ENCODE measurements at regions not wholly inside any gene's neighbourhood (a gene's known extent, or its start where the extent isn't known, plus 50 kb on each side); places are given as distances from the start of the nearest gene placed in this dataset.

DNA sequence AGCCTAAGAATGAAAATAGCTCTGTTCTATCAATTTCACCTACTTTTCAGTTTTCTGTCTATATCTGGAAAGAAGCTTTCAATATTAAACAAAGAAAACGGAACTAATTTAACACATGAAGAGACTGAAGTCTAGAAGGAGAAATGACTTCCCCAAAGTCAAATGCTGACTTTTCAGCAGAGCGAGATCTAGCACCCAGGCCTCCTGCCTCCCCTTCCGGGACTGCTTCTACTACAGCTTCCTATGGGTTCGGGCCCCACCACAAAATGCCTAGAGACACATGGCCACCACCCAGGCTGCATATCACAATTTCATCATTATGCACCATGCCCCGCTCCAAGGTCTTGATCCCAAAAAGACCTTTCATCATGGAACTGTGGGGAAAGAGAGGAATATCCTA, 104.5 kb downstream of the SST start:
- TF ChIP-seq, protein P1, sequence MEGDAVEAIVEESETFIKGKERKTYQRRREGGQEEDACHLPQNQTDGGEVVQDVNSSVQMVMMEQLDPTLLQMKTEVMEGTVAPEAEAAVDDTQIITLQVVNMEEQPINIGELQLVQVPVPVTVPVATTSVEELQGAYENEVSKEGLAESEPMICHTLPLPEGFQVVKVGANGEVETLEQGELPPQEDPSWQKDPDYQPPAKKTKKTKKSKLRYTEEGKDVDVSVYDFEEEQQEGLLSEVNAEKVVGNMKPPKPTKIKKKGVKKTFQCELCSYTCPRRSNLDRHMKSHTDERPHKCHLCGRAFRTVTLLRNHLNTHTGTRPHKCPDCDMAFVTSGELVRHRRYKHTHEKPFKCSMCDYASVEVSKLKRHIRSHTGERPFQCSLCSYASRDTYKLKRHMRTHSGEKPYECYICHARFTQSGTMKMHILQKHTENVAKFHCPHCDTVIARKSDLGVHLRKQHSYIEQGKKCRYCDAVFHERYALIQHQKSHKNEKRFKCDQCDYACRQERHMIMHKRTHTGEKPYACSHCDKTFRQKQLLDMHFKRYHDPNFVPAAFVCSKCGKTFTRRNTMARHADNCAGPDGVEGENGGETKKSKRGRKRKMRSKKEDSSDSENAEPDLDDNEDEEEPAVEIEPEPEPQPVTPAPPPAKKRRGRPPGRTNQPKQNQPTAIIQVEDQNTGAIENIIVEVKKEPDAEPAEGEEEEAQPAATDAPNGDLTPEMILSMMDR (IDR thresholded peaks at IDR 0.05; ENCODE audit: low read depth, low read length, poor library complexity, severe bottlenecking), result no peak
- TF ChIP-seq EZH2phosphoT487 (IDR thresholded peaks at IDR 0.05; ENCODE audit: borderline replicate concordance, low read length), result no peak
- H3K79me2 ChIP-seq (ENCODE audit: control insufficient read depth, low read length), result no peaks in the 10 kb centered on the region
- H3K27ac ChIP-seq (ENCODE audit: low read depth, low read length), result no peak overlapping the region
- H3K27me3 ChIP-seq (ENCODE audit: control insufficient read depth, low read length), result peaks cover 37% of the 10 kb centered on the region
- no peaks in the 10 kb centered on the region for H3K4me1 ChIP-seq (ENCODE audit: control insufficient read depth, low read length)
- H3K36me3 ChIP-seq (ENCODE audit: control insufficient read depth, low read length), result no peaks in the 10 kb centered on the region
- no peaks in the 10 kb centered on the region for H3K9me3 ChIP-seq (ENCODE audit: control insufficient read depth, insufficient read depth, low read length)
- no peaks in the 10 kb centered on the region for H3K9me2 ChIP-seq (replicated peaks; ENCODE audit: control insufficient read depth, low read length)
- H3K4me3 ChIP-seq (ENCODE audit: low read length), result no peak overlapping the region
- H4K20me1 ChIP-seq (ENCODE audit: control insufficient read depth, insufficient read depth, low read depth, low read length), result no peaks in the 10 kb centered on the region
- no peak overlapping the region for H3K4me2 ChIP-seq (ENCODE audit: low read length)
- no peaks in the 10 kb centered on the region for H3F3A ChIP-seq (ENCODE audit: control insufficient read depth, insufficient read depth)

DNA sequence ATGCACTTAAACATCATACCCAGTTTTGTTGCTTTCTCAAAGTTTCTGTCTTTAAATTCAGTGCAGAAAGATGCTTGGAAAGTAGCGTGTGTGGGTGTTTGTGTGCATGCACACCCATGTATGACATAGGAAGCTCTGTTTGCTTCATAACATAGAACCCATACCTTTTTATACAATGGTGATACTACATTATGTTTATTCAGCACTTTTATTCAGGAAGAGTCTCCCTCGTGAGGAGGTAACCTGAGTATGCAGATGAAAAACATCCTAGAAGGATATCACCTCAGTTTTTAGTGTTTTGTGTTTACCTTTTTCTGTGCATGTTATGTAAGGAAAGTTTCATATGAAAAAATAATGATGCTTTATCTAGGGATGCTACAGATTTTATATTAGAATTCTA, 111.2 kb downstream of the SST start:
- Histone ChIP-seq H3K27ac (ENCODE audit: low read depth, low read length) (no peak overlapping the region), H3F3A (ENCODE audit: control insufficient read depth, insufficient read depth) (no peaks in the 10 kb centered on the region), H3K9me2 (replicated peaks; ENCODE audit: control insufficient read depth, low read length) (no peaks in the 10 kb centered on the region), H3K9me3 (ENCODE audit: control insufficient read depth, insufficient read depth, low read length) (no peaks in the 10 kb centered on the region), H3K27me3 (ENCODE audit: control insufficient read depth, low read length) (peaks cover 11% of the 10 kb centered on the region; the same call in 1 of the 2 replicates), H3K79me2 (ENCODE audit: control insufficient read depth, low read length) (no peaks in the 10 kb centered on the region), H3K4me3 (ENCODE audit: low read length) (no peak overlapping the region), H3K36me3 (ENCODE audit: control insufficient read depth, low read length) (no peaks in the 10 kb centered on the region), H3K4me2 (ENCODE audit: low read length) (no peak overlapping the region), H4K20me1 (ENCODE audit: control insufficient read depth, insufficient read depth, low read depth, low read length) (no peaks in the 10 kb centered on the region), H3K4me1 (ENCODE audit: control insufficient read depth, low read length) (no peaks in the 10 kb centered on the region)
- TF ChIP-seq, protein P1 (IDR thresholded peaks at IDR 0.05; ENCODE audit: low read depth, low read length, poor library complexity, severe bottlenecking), result no peak
- TF ChIP-seq EZH2phosphoT487 (IDR thresholded peaks at IDR 0.05; ENCODE audit: borderline replicate concordance, low read length), result no peak

DNA sequence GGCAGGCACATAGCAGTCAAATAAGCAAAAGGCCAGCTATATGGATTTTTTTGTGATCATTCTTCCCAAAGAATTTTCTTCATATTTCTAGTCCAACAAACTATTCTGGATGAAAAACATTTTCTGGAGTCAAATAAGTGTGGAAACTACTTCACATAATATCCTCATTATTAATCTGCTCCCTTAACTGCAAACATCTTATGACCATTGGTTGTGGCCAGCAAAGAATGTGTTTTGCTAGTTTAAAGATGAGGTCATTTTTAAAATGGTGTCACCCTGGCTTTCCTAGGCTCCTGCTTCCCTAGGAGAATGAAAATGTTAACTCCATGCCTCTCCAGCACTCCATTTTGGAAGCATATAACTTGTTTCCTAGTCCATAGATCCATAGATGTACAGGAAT, 118.8 kb downstream of the SST start:
- H3K9me2 ChIP-seq (replicated peaks; ENCODE audit: control insufficient read depth, low read length), result no peaks in the 10 kb centered on the region
- no peaks in the 10 kb centered on the region for H4K20me1 ChIP-seq (ENCODE audit: control insufficient read depth, insufficient read depth, low read depth, low read length)
- no peaks in the 10 kb centered on the region for H3K36me3 ChIP-seq (ENCODE audit: control insufficient read depth, low read length)
- no peaks in the 10 kb centered on the region for H3K9me3 ChIP-seq (ENCODE audit: control insufficient read depth, insufficient read depth, low read length)
- 0 out of 2 replicates have a peak, but pooled peaks cover 5% of the 10 kb centered on the region for H3K27me3 ChIP-seq (ENCODE audit: control insufficient read depth, low read length)
- H3K4me2 ChIP-seq (ENCODE audit: low read length), result no peak overlapping the region
- H3K4me1 ChIP-seq (ENCODE audit: control insufficient read depth, low read length), result no peaks in the 10 kb centered on the region
- no peaks in the 10 kb centered on the region for H3F3A ChIP-seq (ENCODE audit: control insufficient read depth, insufficient read depth)
- no peak overlapping the region for H3K27ac ChIP-seq (ENCODE audit: low read depth, low read length)
- no peaks in the 10 kb centered on the region for H3K79me2 ChIP-seq (ENCODE audit: control insufficient read depth, low read length)
- no peak overlapping the region for H3K4me3 ChIP-seq (ENCODE audit: low read length)
- TF ChIP-seq EZH2phosphoT487 (IDR thresholded peaks at IDR 0.05; ENCODE audit: borderline replicate concordance, low read length), result no peak
- TF ChIP-seq, protein P1 (IDR thresholded peaks at IDR 0.05; ENCODE audit: low read depth, low read length, poor library complexity, severe bottlenecking), result no peak

Measured in DOHH2 (cell line).